PC-9 (cell line): ENCODE measurements at regions not wholly inside any gene's neighbourhood (a gene's known extent, or its start where the extent isn't known, plus 50 kb on each side); places are given as distances from the start of the nearest gene placed in this dataset.

Source experiments
- CTCF ChIP-seq: fragments of 200-600 bp; sonication (generic); conservative IDR thresholded peaks from 2 replicates; pipeline ENCODE4 v1.6.1; 2017; ENCODE audit warnings: mixed run types, antibody characterized with exemption, mild to moderate bottlenecking, moderate library complexity
- EZH2 ChIP-seq: fragments of 200-600 bp; sonication (generic); IDR thresholded peaks from 2 replicates; pipeline ENCODE4 v1.8.0; 2017; ENCODE audit warnings: antibody characterized with exemption, low read depth

GRCh38 chr4:81852031-81852715, 380.5 kb upstream of the RASGEF1B start:
- TF ChIP-seq CTCF (no peak), EZH2 (no peak)
